GM12873 (cell line): ENCODE measurements at regions not wholly inside any gene's neighbourhood (a gene's known extent, or its start where the extent isn't known, plus 50 kb on each side); places are given as distances from the start of the nearest gene placed in this dataset.

ENCODE experiments used
- CTCF ChIP-seq: IDR thresholded peaks from 2 replicates; pipeline ENCODE4 v1.5.1; 2012; ENCODE audit warnings: low read depth, mild to moderate bottlenecking, moderate library complexity, low read length, control low read depth; ENCODE audit not compliant: insufficient read depth; ENCODE audit errors: missing control alignments

GRCh38 chr11:90753546-90753945, 530.7 kb upstream of the CHORDC1 start:
- no peak for TF ChIP-seq CTCF

GRCh38 chr11:90747057-90747456, 524.2 kb upstream of the CHORDC1 start:
- no peak for TF ChIP-seq CTCF

GRCh38 chr11:90744169-90744568, 521.3 kb upstream of the CHORDC1 start:
- no peak for TF ChIP-seq CTCF

GRCh38 chr11:90738799-90739198, 516.0 kb upstream of the CHORDC1 start:
- no peak for TF ChIP-seq CTCF

- TF ChIP-seq CTCF: no peak
These were observed 514.7 kb upstream of the CHORDC1 start for GRCh38 chr11:90737444-90738050.

- no peak for TF ChIP-seq CTCF
These were observed 509.6 kb upstream of the CHORDC1 start for GRCh38 chr11:90732486-90732885.

GRCh38 chr11:90723475-90723874, 500.6 kb upstream of the CHORDC1 start:
- TF ChIP-seq CTCF: no peak

- TF ChIP-seq CTCF: no peak
These were observed 499.8 kb upstream of the CHORDC1 start for GRCh38 chr11:90722552-90723190.
